ENCODE measurements at regions not wholly inside any gene's neighbourhood (a gene's known extent, or its start where the extent isn't known, plus 50 kb on each side); places are given as distances from the start of the nearest gene placed in this dataset.

DNA sequence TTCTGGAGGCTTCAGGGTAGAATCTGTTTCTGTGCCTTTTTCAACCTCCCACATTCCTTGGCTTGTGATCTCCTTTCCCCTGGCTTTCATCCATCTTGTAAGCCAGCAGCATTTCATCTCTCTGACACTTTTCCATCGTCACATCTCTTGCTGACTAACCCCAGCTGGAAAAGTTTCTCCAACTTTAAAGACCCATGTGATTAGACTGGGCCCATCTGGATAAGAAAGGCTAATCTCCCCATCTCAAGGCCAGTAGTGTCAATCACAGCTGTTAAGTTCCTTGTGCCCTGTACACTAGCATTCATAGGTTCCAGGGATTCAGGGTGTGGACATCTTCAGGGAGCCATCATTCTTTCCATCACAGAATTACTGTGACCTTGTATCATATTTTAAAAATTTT lies 452.1 kb downstream of the TTLL7 start:
- POLR2A ChIA-PET (ENCODE audit: low non-redundant PET) = no interaction called here
- CTCF ChIA-PET = no interaction called here
- no peak for DNase-seq (ENCODE audit: low spot score)
- H3K27ac ChIP-seq = no peak overlapping the region
- TF ChIP-seq, protein P1, sequence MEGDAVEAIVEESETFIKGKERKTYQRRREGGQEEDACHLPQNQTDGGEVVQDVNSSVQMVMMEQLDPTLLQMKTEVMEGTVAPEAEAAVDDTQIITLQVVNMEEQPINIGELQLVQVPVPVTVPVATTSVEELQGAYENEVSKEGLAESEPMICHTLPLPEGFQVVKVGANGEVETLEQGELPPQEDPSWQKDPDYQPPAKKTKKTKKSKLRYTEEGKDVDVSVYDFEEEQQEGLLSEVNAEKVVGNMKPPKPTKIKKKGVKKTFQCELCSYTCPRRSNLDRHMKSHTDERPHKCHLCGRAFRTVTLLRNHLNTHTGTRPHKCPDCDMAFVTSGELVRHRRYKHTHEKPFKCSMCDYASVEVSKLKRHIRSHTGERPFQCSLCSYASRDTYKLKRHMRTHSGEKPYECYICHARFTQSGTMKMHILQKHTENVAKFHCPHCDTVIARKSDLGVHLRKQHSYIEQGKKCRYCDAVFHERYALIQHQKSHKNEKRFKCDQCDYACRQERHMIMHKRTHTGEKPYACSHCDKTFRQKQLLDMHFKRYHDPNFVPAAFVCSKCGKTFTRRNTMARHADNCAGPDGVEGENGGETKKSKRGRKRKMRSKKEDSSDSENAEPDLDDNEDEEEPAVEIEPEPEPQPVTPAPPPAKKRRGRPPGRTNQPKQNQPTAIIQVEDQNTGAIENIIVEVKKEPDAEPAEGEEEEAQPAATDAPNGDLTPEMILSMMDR (conservative IDR thresholded peaks at IDR 0.05; ENCODE audit: low read depth) = no peak

DNA sequence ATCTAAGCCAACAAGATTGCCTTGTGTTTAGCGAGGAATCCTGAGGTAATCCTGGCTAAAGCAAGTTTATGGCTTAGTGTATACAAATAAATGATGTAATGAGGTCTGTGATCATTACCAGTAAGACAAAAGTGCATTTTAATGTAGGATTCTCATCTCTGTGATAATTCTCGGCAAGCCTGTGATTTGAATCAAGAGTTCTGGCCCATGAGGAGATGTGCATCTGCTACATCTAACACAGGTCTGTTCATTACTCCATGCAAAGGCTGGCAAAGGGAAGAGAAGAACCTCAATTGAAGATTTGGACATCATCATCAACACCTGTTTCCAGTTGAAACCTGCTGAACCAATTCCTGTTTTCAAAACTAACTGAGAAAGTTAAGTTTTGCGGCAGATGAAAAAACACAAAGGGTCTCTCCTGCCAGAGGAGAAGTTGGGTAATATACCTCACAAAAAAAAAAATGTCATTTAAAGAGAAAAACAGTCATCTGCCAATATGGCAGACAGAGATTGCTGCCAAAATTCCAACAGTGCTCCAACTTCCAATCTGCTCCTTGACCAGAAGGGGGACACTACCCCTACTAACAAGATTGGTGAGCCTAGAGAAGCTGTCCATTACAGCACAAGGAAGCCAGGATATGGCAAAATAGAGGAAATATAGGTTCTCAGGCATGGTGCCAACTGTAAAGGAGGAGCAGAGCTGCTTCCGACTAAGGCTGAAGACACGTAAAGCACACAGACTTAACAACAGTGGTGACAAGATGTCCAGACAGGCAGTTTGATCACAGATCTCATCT lies 453.7 kb downstream of the TTLL7 start:
- CTCF ChIA-PET = no interaction called here

DNA sequence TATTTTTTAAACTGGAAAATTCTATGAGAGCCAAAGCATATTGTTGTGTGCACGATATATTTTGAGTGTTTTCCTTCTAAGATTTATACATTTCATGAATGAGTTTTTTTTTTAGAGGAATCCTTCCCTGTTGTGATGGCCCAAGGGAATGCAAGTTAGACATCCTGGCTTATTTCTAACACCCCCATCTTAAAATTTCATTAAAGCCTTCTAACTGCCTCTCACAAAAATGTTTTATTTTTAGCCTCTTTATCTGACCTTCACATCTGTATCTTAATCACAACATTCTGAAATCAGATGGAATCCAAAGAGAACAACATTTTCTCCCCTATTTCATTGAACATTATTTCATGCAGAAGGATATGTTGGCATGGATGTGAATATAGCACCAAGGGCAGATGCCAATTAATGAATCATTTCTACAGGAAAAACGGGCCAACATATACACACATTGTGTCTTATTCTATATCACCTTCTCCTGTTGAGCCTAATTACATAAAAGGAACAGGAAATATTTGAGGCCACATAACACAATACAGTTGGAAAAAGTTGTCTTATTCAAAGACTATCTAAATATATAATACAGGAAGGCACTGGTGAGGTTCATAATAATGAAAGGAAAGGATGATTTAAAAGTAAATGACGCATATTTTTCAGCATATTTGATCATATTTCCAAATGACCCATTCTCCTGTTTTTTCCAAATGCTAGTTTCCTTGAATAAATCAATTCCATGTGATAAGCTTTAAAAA lies 455.5 kb downstream of the TTLL7 start:
- H3K27ac ChIP-seq = no peak overlapping the region
- DNase-seq (ENCODE audit: low spot score) = no peak
- TF ChIP-seq, protein P1 (conservative IDR thresholded peaks at IDR 0.05; ENCODE audit: low read depth) = no peak
- POLR2A ChIA-PET (ENCODE audit: low non-redundant PET) = no interaction called here
- CTCF ChIA-PET = no interaction called here

More for the DNA sequence above, 453.7 kb downstream of the TTLL7 start:
- POLR2A ChIA-PET (ENCODE audit: low non-redundant PET) = no interaction called here
- no peak overlapping the region for H3K27ac ChIP-seq
- TF ChIP-seq, protein P1 (conservative IDR thresholded peaks at IDR 0.05; ENCODE audit: low read depth) = no peak
- no peak for DNase-seq (ENCODE audit: low spot score)

DNA sequence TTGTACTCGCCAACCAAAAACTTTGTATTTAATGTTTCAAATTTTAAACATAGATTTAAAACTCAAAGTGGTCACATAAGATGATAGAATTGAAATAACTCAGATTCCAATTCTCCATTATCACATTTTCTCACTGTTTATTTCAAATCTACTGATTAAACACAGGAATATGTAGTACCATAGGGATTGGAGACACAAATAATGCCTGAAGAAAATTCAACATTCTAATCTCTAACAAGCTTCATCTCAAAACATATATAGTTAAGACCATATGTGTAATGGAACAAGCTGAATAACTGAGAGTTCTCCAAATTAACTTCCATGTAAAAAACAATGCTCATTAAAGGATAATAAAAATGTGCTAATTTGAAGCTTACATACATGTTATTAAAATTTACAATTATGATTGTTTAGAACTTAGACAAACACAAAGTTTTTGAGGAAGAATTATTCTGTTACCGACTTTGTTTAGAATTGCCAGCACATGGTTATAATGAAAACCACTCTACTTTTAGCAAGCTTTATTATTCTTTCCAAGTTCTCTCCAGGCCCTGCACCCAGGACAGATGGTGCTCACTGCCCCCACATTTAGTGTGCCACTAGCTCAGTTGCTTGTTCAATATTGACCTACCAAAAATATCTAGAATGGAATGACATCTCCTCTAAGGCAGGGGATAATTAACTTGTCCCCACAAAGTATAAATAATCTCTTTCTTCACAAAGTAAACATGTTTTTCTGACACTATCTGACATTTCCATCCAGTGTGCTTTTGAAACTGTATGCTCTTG lies 467.2 kb downstream of the TTLL7 start:
- no peak for DNase-seq (ENCODE audit: low spot score)
- TF ChIP-seq, protein P1 (conservative IDR thresholded peaks at IDR 0.05; ENCODE audit: low read depth) = no peak
- H3K27ac ChIP-seq = no peak overlapping the region
- ChIA-PET CTCF (no interaction called here), POLR2A (ENCODE audit: low non-redundant PET) (no interaction called here)

DNA sequence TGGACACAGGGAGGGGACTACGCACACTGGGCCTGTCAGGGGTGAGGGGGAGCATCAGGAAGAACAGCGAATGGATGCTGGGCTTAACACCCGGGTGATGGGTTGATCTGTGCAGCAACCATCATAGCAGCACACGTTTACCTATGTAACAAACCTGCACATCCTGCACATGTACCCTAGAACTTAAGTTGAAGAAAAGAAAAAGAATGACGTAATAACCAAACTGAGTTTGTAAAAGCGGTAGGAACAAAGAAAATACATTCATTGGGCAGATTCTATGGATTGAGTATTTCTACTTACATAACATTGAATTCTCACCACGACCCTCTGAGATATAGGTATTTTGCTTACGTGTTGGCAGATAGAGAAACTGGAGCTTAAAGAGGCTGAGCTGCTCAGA lies 468.4 kb downstream of the TTLL7 start:
- ChIA-PET CTCF (no interaction called here), POLR2A (ENCODE audit: low non-redundant PET) (no interaction called here)
- TF ChIP-seq, protein P1 (conservative IDR thresholded peaks at IDR 0.05; ENCODE audit: low read depth) = no peak
- no peak overlapping the region for H3K27ac ChIP-seq
- no peak for DNase-seq (ENCODE audit: low spot score)

DNA sequence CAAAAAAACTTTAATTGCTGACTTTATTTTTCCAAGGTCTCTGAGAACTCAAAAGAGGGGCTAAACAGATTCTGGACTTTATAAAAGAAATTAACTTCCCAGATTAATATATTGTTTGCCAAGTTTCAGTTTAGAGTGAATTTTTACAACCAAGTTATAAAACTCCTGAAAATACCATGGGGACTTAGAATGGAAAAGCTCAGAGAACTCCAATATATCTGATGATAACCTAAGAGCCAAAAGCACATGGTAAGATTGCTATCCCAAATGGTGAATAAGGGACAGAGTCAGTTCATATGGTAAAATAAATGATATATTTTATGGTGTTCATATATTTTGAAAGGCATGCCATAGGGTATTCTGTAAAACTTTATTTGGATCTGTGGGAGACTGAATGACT lies 470.9 kb downstream of the TTLL7 start:
- no peak overlapping the region for H3K27ac ChIP-seq
- POLR2A ChIA-PET (ENCODE audit: low non-redundant PET) = no interaction called here
- DNase-seq (ENCODE audit: low spot score) = no peak
- CTCF ChIA-PET = interaction anchor here (0.6 kb wide), 1 partner anchor 62 kb away, joined by 6 read pairs; no protein-coding TSS in a partner anchor
- TF ChIP-seq, protein P1 (conservative IDR thresholded peaks at IDR 0.05; ENCODE audit: low read depth) = no peak
